K562 (cell line): ENCODE measurements at regions not wholly inside any gene's neighbourhood (a gene's known extent, or its start where the extent isn't known, plus 50 kb on each side); places are given as distances from the start of the nearest gene placed in this dataset.
"Not testable (repeated sequence)": the region's sequence is repeated elsewhere in the genome, so short reads cannot be mapped to it uniquely, and the experiment has no call there.

Experiments
- ATAC-seq: fragments of 200-7000 bp; cut with Tn5 transposase; 3 replicates; pipeline ENCODE4 v1.9.1; 2020; ENCODE audit warnings: moderate library complexity
- BruUV-seq: library from RNA; stranded (reverse); fragments of 400-500 nt; replicated peaks from 2 replicates; lab custom pipeline; 2021; lab: Mats Ljungman, UMichigan
- CTCF ChIA-PET: fragments of 300-600 bp; formaldehyde crosslinking; extraction: SDS; loops from one replicate; lab custom pipeline; 2021; ENCODE audit warnings: low intra/inter-chr PET ratio; lab: Yijun Ruan, JAX
- POLR2A ChIA-PET: fragments of 300-600, 350-650 bp; sonication (Branson Sonifier 250); formaldehyde crosslinking; extraction: SDS; loops from one replicate; lab custom pipeline; 2021; ENCODE audit warnings: antibody characterized with exemption, inconsistent platforms; lab: Yijun Ruan, JAX
- DNase-seq, 4 experiments: peaks; one replicate each; pipeline versions ENCODE4 v3.0.0 to v3.0.0-alpha.2; 2011 to 2018; ENCODE audit warnings: low spot score in 3 of 4, mixed read lengths in 3 of 4; ENCODE audit errors: extremely low read depth in 1 of 4
- FAIRE-seq: peaks from 2 replicates; lab custom pipeline; 2011; peaks lifted over from hg19 to GRCh38; lab: Jason Lieb, UNC
- H2AFZ ChIP-seq: 2 replicates; pipeline ENCODE4 v1.6.0; 2011; ENCODE audit warnings: low read depth, low read length, control low read depth, inconsistent platforms
- H3K27ac ChIP-seq: fragments of 200-600 bp; 3 replicates; pipeline ENCODE4 v1.8.0; 2011; ENCODE audit warnings: low read depth, mild to moderate bottlenecking, control low read depth, inconsistent platforms, low read length, moderate library complexity, mixed read lengths; ENCODE audit errors: extremely low read depth
- H3K27me3 ChIP-seq, 2 experiments: fragments of 300-600 bp in 1 of 2; 2 replicates in 1 of 2; 3 replicates in 1 of 2; pipeline versions ENCODE4 v1.6.0 to v1.8.0; 2011; ENCODE audit warnings: inconsistent platforms in 2 of 2, low read length in 2 of 2, mild to moderate bottlenecking in 1 of 2, mixed read lengths in 1 of 2, moderate library complexity in 1 of 2; ENCODE audit not compliant: control insufficient read depth in 2 of 2, insufficient read depth in 2 of 2
- H3K36me3 ChIP-seq: fragments of 300-600 bp; 3 replicates; pipeline ENCODE4 v1.8.0; 2011; ENCODE audit warnings: mild to moderate bottlenecking, low read length, inconsistent platforms; ENCODE audit not compliant: control insufficient read depth, insufficient read depth
- H3K4me1 ChIP-seq, 2 experiments: fragments of 200-600 bp in 1 of 2; replicated peaks in 1 of 2; 2 replicates in 1 of 2; 3 replicates in 1 of 2; pipeline versions ENCODE4 v1.5.1 to v1.8.0; 2011; ENCODE audit warnings: inconsistent platforms in 2 of 2, low read length in 2 of 2, mild to moderate bottlenecking in 1 of 2, mixed read lengths in 1 of 2, moderate library complexity in 1 of 2; ENCODE audit not compliant: control insufficient read depth in 2 of 2, insufficient read depth in 2 of 2
- H3K4me2 ChIP-seq: 2 replicates; pipeline ENCODE4 v1.6.1; 2011; ENCODE audit warnings: low read length, control low read depth, inconsistent platforms, mixed read lengths; ENCODE audit not compliant: insufficient read depth
- H3K4me3 ChIP-seq: fragments of 200-600 bp; sonication (generic), shearing (Covaris generic); 2 replicates; pipeline ENCODE4 v1.5.1; 2016; ENCODE audit warnings: control low read depth, inconsistent platforms
- H3K79me2 ChIP-seq: fragments of 200-600 bp; 3 replicates; pipeline ENCODE4 v1.8.0; 2011; ENCODE audit warnings: low read length, inconsistent platforms; ENCODE audit not compliant: control insufficient read depth, insufficient read depth
- H3K9ac ChIP-seq, 2 experiments: 2 replicates each; pipeline versions ENCODE4 v1.6.0 to v1.6.1; 2011; ENCODE audit warnings: low read depth in 2 of 2, low read length in 2 of 2, control low read depth in 1 of 2, inconsistent platforms in 1 of 2, mild to moderate bottlenecking in 1 of 2, mixed read lengths in 1 of 2; ENCODE audit not compliant: insufficient read depth in 1 of 2
- H3K9me1 ChIP-seq: one replicate; pipeline ENCODE4 v1.6.0; 2011; ENCODE audit warnings: inconsistent platforms, mild to moderate bottlenecking, low read length, moderate library complexity; ENCODE audit not compliant: control insufficient read depth, insufficient read depth
- H3K9me3 ChIP-seq: replicated peaks from 2 replicates; pipeline ENCODE4 v1.5.1; 2011; ENCODE audit warnings: low read depth, low read length, inconsistent platforms; ENCODE audit not compliant: control insufficient read depth, insufficient read depth
- H4K20me1 ChIP-seq: replicated peaks from 2 replicates; pipeline ENCODE4 v1.6.1; 2011; ENCODE audit warnings: low read length, inconsistent platforms, mixed read lengths; ENCODE audit not compliant: control insufficient read depth, insufficient read depth
- BRF2 ChIP-seq: IDR thresholded peaks from 3 replicates; pipeline ENCODE4 v1.6.1; 2011; ENCODE audit warnings: borderline replicate concordance, mild to moderate bottlenecking; ENCODE audit not compliant: insufficient read length, insufficient read depth
- DIDO1 ChIP-seq: fragments of 450-650 bp; IDR thresholded peaks from 2 replicates; pipeline ENCODE4 v1.6.1; 2016; ENCODE audit warnings: low read depth, missing biosample characterization, missing genetic modification characterization
- WGBS: fragments of 100-300 bp; shearing (Covaris generic); methylation state at CpG from one replicate; pipeline ENCODE4 v1.1.6; 2016; ENCODE audit warnings: low coverage, mixed read lengths; ENCODE audit not compliant: insufficient coverage; ENCODE audit errors: missing lambda C conversion rate; 5-methylcytosine and 5-hydroxymethylcytosine counted together
- in situ Hi-C: fragments of 300-500 bp; cut with MboI; formaldehyde crosslinking; loops from 4 replicates; pipeline ENCODE4 v1.15.0; 2018; ENCODE audit warnings: inconsistent platforms, mixed read lengths
- intact Hi-C: fragments of 100-400 bp; cut with micrococcal nuclease; formaldehyde crosslinking; loops from 2 replicates; pipeline ENCODE4 v1.14.2; 2022

- TF ChIP-seq BRF2 (no peak), DIDO1 (tag) (no peak)
These were observed 71.1 kb upstream of the WNT7B start (continued) for GRCh38 chr22:46047841-46048595.

DNA sequence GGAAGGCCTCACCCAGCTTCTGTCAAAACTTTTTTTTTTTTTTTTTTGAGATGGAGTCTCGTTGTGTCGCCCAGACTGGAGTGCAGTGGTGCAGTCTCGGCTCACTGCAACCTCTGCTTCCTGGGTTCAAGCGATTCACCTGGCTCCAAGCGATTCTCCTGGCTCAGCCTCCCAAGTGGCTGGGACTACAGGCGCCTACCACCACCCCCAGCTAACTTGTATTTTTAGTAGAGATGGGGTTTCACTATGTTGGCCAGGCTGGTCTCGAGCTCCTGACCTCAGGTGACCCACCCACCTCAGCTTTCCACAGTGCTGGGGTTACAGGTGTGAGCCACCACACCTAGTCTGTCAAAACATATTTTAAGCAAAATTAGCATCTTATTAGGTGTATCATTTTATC is 71.7 kb upstream of the WNT7B start:
- H3K36me3 ChIP-seq, BruUV-seq, H3K4me2 ChIP-seq, FAIRE-seq, H3K9ac ChIP-seq, H4K20me1 ChIP-seq, intact Hi-C loops, H3K9me3 ChIP-seq, H3K27me3 ChIP-seq, H2AFZ ChIP-seq, H3K9me1 ChIP-seq, DNase-seq, H3K79me2 ChIP-seq, in situ Hi-C loops, H3K4me3 ChIP-seq, ATAC-seq, H3K27ac ChIP-seq, CTCF ChIA-PET: not testable (repeated sequence)
- 70% methylated on average over 2 of the region's 7 CpGs for WGBS
- peaks cover 0 to 28% of the 10 kb centered on the region in 2 experiments; a peak in 2 of 5 replicates for H3K4me1 ChIP-seq
- POLR2A ChIA-PET = interaction anchor here (1.1 kb wide), 1 partner anchor 13 kb away, joined by 4 read pairs; no protein-coding TSS in a partner anchor
